ENCODE measurements at regions not wholly inside any gene's neighbourhood (a gene's known extent, or its start where the extent isn't known, plus 50 kb on each side); places are given as distances from the start of the nearest gene placed in this dataset.

DNA sequence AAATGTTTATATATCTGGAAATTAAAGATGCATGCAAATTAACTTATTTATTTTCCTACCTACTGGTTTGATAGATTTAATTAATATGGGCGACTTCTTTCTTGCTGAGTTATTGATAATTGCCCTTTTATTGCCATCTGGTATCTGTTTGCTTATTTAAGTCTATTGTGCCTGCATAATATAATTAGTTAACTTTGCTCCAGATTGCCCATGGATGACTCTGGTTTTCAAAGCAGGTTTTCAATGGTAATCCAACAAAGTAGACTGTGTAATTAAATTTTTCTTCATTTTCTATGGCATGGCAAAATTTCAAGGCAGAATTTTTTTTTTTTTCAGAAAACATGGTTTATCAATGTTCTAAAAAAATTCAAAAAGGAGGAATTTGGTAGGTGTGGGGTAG is 1092.0 kb downstream of the GRIK2 start:
- no peaks in the 10 kb centered on the region for H4K20me1 ChIP-seq (ENCODE audit: low read depth, low read length)
- H3K9me2 ChIP-seq (replicated peaks; ENCODE audit: insufficient read depth, low read length), result no peaks in the 10 kb centered on the region
- H3K4me3 ChIP-seq (ENCODE audit: insufficient read depth, low read length, poor library complexity, severe bottlenecking), result no peak overlapping the region
- no peaks in the 10 kb centered on the region for H3K27me3 ChIP-seq (ENCODE audit: low read length)
- H3K36me3 ChIP-seq (ENCODE audit: low read length), result no peaks in the 10 kb centered on the region
- H3K9ac ChIP-seq (ENCODE audit: low read length), result no peak overlapping the region
- no peaks in the 10 kb centered on the region for H3F3A ChIP-seq (ENCODE audit: insufficient read depth)
- no peak overlapping the region for H3K4me2 ChIP-seq (ENCODE audit: low read depth, low read length, poor library complexity, severe bottlenecking)
- H3K79me2 ChIP-seq (ENCODE audit: insufficient read depth, low read length), result no peaks in the 10 kb centered on the region
- no peak for TF ChIP-seq EZH2phosphoT487 (conservative IDR thresholded peaks at IDR 0.05; ENCODE audit: low read length)
- TF ChIP-seq, protein P1, sequence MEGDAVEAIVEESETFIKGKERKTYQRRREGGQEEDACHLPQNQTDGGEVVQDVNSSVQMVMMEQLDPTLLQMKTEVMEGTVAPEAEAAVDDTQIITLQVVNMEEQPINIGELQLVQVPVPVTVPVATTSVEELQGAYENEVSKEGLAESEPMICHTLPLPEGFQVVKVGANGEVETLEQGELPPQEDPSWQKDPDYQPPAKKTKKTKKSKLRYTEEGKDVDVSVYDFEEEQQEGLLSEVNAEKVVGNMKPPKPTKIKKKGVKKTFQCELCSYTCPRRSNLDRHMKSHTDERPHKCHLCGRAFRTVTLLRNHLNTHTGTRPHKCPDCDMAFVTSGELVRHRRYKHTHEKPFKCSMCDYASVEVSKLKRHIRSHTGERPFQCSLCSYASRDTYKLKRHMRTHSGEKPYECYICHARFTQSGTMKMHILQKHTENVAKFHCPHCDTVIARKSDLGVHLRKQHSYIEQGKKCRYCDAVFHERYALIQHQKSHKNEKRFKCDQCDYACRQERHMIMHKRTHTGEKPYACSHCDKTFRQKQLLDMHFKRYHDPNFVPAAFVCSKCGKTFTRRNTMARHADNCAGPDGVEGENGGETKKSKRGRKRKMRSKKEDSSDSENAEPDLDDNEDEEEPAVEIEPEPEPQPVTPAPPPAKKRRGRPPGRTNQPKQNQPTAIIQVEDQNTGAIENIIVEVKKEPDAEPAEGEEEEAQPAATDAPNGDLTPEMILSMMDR (IDR thresholded peaks at IDR 0.05; ENCODE audit: insufficient read depth, low read length, poor library complexity, severe bottlenecking), result no peak
- no peak overlapping the region for H2AFZ ChIP-seq (ENCODE audit: low read depth, low read length, severe bottlenecking)
- H3K9me3 ChIP-seq (ENCODE audit: insufficient read depth, low read length), result no peaks in the 10 kb centered on the region
- H3K27ac ChIP-seq (ENCODE audit: low read depth, low read length), result no peak overlapping the region

DNA sequence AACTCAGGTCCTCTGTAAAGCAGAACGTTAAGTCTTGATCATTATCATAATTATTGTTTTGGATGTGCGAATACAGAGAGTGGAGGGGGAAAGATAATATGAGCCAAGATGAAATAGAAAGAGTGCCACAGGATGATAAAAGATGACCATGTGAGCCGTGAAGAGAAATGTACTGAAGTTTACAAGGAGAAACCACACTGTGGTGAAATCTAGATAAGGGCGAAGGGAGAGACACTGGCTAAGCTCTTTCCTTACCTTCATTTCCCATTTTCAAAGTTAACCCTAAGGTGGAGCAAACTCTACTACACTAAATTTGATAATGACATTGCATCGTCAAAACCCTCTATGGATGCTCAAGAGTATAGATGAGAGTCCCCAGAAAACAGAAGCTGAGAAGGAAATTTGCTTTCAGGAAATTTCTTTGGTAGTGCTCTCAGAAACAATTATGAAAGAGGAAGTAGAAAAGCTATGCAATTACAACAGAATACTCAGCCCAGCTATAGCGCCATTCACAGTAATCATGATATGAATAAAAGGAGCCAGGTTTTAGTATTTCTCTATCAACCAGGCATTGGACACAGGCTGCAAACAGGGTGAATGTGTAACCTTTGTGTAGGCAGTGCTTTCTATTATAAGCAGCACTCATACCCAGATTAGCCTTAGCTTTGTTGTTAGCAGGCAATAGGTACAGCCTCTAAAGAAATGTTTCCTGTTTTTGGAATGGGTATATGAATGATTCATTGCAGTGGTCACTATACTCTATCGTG is 1080.7 kb downstream of the GRIK2 start:
- Histone ChIP-seq H3K9me3 (ENCODE audit: insufficient read depth, low read length) (no peaks in the 10 kb centered on the region), H3K4me3 (ENCODE audit: insufficient read depth, low read length, poor library complexity, severe bottlenecking) (no peak overlapping the region), H3K4me2 (ENCODE audit: low read depth, low read length, poor library complexity, severe bottlenecking) (no peak overlapping the region), H3K9ac (ENCODE audit: low read length) (no peak overlapping the region), H3F3A (ENCODE audit: insufficient read depth) (no peaks in the 10 kb centered on the region), H3K27ac (ENCODE audit: low read depth, low read length) (no peak overlapping the region), H3K9me2 (replicated peaks; ENCODE audit: insufficient read depth, low read length) (no peaks in the 10 kb centered on the region), H4K20me1 (ENCODE audit: low read depth, low read length) (no peaks in the 10 kb centered on the region), H3K27me3 (ENCODE audit: low read length) (no peaks in the 10 kb centered on the region), H3K79me2 (ENCODE audit: insufficient read depth, low read length) (no peaks in the 10 kb centered on the region), H2AFZ (ENCODE audit: low read depth, low read length, severe bottlenecking) (no peak overlapping the region), H3K36me3 (ENCODE audit: low read length) (no peaks in the 10 kb centered on the region)
- TF ChIP-seq EZH2phosphoT487 (conservative IDR thresholded peaks at IDR 0.05; ENCODE audit: low read length), result no peak
- TF ChIP-seq, protein P1 (IDR thresholded peaks at IDR 0.05; ENCODE audit: insufficient read depth, low read length, poor library complexity, severe bottlenecking), result no peak

DNA sequence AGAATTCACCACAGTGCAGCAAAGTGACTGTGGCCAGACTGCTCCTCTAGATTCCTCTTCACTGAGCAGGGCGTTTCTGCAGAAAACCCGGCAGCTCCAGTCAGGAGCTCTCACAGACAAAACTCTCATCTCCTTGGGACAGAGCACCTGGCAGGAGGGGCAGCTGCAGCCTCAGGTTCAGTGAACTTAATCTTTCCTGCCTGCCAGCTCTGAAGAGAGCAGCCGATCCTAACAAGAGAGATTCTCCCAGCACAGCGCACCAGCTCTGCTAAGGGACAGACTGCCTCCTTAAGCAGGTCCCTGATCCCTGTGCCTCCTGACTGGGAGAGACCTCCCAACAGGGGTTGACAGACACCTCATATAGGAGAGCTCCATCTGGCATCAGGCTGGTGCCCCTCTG is 1065.5 kb downstream of the GRIK2 start:
- Histone ChIP-seq H3K4me2 (ENCODE audit: low read depth, low read length, poor library complexity, severe bottlenecking) (no peak overlapping the region), H3F3A (ENCODE audit: insufficient read depth) (no peaks in the 10 kb centered on the region), H3K4me3 (ENCODE audit: insufficient read depth, low read length, poor library complexity, severe bottlenecking) (no peak overlapping the region), H3K9me2 (replicated peaks; ENCODE audit: insufficient read depth, low read length) (no peaks in the 10 kb centered on the region), H3K27me3 (ENCODE audit: low read length) (no peaks in the 10 kb centered on the region), H2AFZ (ENCODE audit: low read depth, low read length, severe bottlenecking) (no peak overlapping the region), H3K36me3 (ENCODE audit: low read length) (no peaks in the 10 kb centered on the region), H3K9ac (ENCODE audit: low read length) (no peak overlapping the region), H4K20me1 (ENCODE audit: low read depth, low read length) (no peaks in the 10 kb centered on the region), H3K27ac (ENCODE audit: low read depth, low read length) (no peak overlapping the region), H3K79me2 (ENCODE audit: insufficient read depth, low read length) (no peaks in the 10 kb centered on the region), H3K9me3 (ENCODE audit: insufficient read depth, low read length) (no peaks in the 10 kb centered on the region)
- no peak for TF ChIP-seq EZH2phosphoT487 (conservative IDR thresholded peaks at IDR 0.05; ENCODE audit: low read length)

DNA sequence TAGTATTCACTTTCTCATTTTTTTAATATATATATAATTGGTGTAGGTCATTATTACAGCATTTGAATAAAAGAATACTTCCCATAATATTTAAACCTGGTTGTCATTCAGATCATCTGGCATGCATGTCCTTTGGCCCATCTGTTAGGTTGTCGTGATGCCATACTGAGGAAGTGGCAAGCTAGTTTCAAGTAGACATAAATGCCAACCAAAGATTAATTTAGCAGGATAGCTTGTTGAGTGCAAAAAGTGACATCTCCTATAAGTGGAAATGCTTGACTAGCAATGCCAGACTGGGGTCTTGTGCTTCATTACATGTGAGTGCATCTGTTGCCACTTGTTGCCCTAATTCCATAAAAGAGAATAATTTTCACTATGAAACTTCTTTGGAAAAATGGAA is 1044.7 kb downstream of the GRIK2 start:
- Histone ChIP-seq H3K4me2 (ENCODE audit: low read depth, low read length, poor library complexity, severe bottlenecking) (no peak overlapping the region), H3K9me2 (replicated peaks; ENCODE audit: insufficient read depth, low read length) (no peaks in the 10 kb centered on the region), H3K9ac (ENCODE audit: low read length) (no peak overlapping the region), H3K36me3 (ENCODE audit: low read length) (no peaks in the 10 kb centered on the region), H3F3A (ENCODE audit: insufficient read depth) (no peaks in the 10 kb centered on the region), H4K20me1 (ENCODE audit: low read depth, low read length) (no peaks in the 10 kb centered on the region), H3K79me2 (ENCODE audit: insufficient read depth, low read length) (no peaks in the 10 kb centered on the region), H2AFZ (ENCODE audit: low read depth, low read length, severe bottlenecking) (no peak overlapping the region), H3K9me3 (ENCODE audit: insufficient read depth, low read length) (no peaks in the 10 kb centered on the region), H3K27ac (ENCODE audit: low read depth, low read length) (no peak overlapping the region), H3K27me3 (ENCODE audit: low read length) (no peaks in the 10 kb centered on the region), H3K4me3 (ENCODE audit: insufficient read depth, low read length, poor library complexity, severe bottlenecking) (no peak overlapping the region)
- no peak for TF ChIP-seq EZH2phosphoT487 (conservative IDR thresholded peaks at IDR 0.05; ENCODE audit: low read length)
- TF ChIP-seq, protein P1 (IDR thresholded peaks at IDR 0.05; ENCODE audit: insufficient read depth, low read length, poor library complexity, severe bottlenecking), result no peak
